ENCODE measurements at regions not wholly inside any gene's neighbourhood (a gene's known extent, or its start where the extent isn't known, plus 50 kb on each side); places are given as distances from the start of the nearest gene placed in this dataset.
"Not testable (repeated sequence)": the region's sequence is repeated elsewhere in the genome, so short reads cannot be mapped to it uniquely, and the experiment has no call there.

GRCh38 chr18:15071311-15071710 lies 323.3 kb downstream of the ANKRD30B start:
- DNase-seq; H3K36me3 ChIP-seq; H3K4me1 ChIP-seq (ENCODE audit: insufficient read depth); H3K27ac ChIP-seq; H3K4me3 ChIP-seq; H3K27me3 ChIP-seq; H3K9me3 ChIP-seq; intact Hi-C loops (cut with DNase I): not testable (repeated sequence)
- 68 to 85% (median 79%) methylated on average over 2 of the region's 2 CpGs for WGBS, 3 donors

All from ovary (tissue), 7 donors.